H9 (cell line): ENCODE measurements at regions not wholly inside any gene's neighbourhood (a gene's known extent, or its start where the extent isn't known, plus 50 kb on each side); places are given as distances from the start of the nearest gene placed in this dataset.

Experiments
- DNase-seq: peaks from one replicate; pipeline ENCODE4 v3.0.0-alpha.2; 2017
- H2AFZ ChIP-seq: one replicate; pipeline ENCODE4 v1.6.1; 2013; ENCODE audit warnings: mild to moderate bottlenecking, low read length, control low read depth, moderate library complexity
- H2AK5ac ChIP-seq: 2 replicates; pipeline ENCODE4 v1.6.1; 2013; ENCODE audit warnings: low read length, control low read depth, mixed read lengths; ENCODE audit not compliant: insufficient read length
- H2BK120ac ChIP-seq: one replicate; pipeline ENCODE4 v1.6.1; 2013; ENCODE audit warnings: low read depth, mild to moderate bottlenecking, low read length, control low read depth, inconsistent platforms; ENCODE audit not compliant: poor library complexity, severe bottlenecking
- H2BK12ac ChIP-seq: 2 replicates; pipeline ENCODE4 v1.6.1; 2013; ENCODE audit warnings: low read length, control low read depth, mixed read lengths, low read depth; ENCODE audit not compliant: insufficient read length
- H2BK15ac ChIP-seq: 2 replicates; pipeline ENCODE4 v1.6.1; 2013; ENCODE audit warnings: low read depth, low read length, control low read depth
- H2BK20ac ChIP-seq: one replicate; pipeline ENCODE4 v1.6.1; 2013; ENCODE audit warnings: low read depth, mild to moderate bottlenecking, low read length, control low read depth, inconsistent platforms; ENCODE audit not compliant: poor library complexity, severe bottlenecking
- H2BK5ac ChIP-seq: 2 replicates; pipeline ENCODE4 v1.6.1; 2013; ENCODE audit warnings: low read length, control low read depth, mixed read lengths; ENCODE audit not compliant: insufficient read length
- H3K14ac ChIP-seq: 2 replicates; pipeline ENCODE4 v1.6.1; 2013; ENCODE audit warnings: low read length, control low read depth; ENCODE audit not compliant: insufficient read depth
- H3K18ac ChIP-seq: 2 replicates; pipeline ENCODE4 v1.6.1; 2013; ENCODE audit warnings: low read depth, mild to moderate bottlenecking, mixed read lengths, low read length, control low read depth; ENCODE audit not compliant: insufficient read length
- H3K23ac ChIP-seq: 2 replicates; pipeline ENCODE4 v1.6.1; 2013; ENCODE audit warnings: low read length, control low read depth, mixed read lengths, low read depth; ENCODE audit not compliant: insufficient read length
- H3K23me2 ChIP-seq: 2 replicates; pipeline ENCODE4 v1.6.1; 2013; ENCODE audit warnings: low read depth, mild to moderate bottlenecking, mixed read lengths, low read length, control low read depth; ENCODE audit not compliant: insufficient read length, poor library complexity, severe bottlenecking
- H3K27ac ChIP-seq: 2 replicates; pipeline ENCODE4 v1.5.1; 2013; ENCODE audit warnings: low read length, control low read depth, mixed read lengths, low read depth; ENCODE audit not compliant: insufficient read length
- H3K27me3 ChIP-seq: 2 replicates; pipeline ENCODE4 v1.6.1; 2013; ENCODE audit warnings: low read length, control low read depth, inconsistent platforms; ENCODE audit not compliant: insufficient read depth
- H3K4ac ChIP-seq: 2 replicates; pipeline ENCODE4 v1.6.1; 2013; ENCODE audit warnings: low read depth, mild to moderate bottlenecking, control low read depth, inconsistent platforms, low read length, moderate library complexity
- H3K4me1 ChIP-seq: 2 replicates; pipeline ENCODE4 v1.6.1; 2013; ENCODE audit warnings: low read length, control low read depth, inconsistent platforms; ENCODE audit not compliant: insufficient read depth
- H3K4me2 ChIP-seq: 2 replicates; pipeline ENCODE4 v1.6.1; 2013; ENCODE audit warnings: low read length, control low read depth, mixed read lengths; ENCODE audit not compliant: insufficient read length, insufficient read depth
- H3K56ac ChIP-seq: 2 replicates; pipeline ENCODE4 v1.6.1; 2013; ENCODE audit warnings: low read depth, mild to moderate bottlenecking, mixed read lengths, low read length, control low read depth; ENCODE audit not compliant: insufficient read length
- H3K79me1 ChIP-seq: 2 replicates; pipeline ENCODE4 v1.6.1; 2013; ENCODE audit warnings: low read depth, mild to moderate bottlenecking, moderate library complexity, low read length, control low read depth, inconsistent platforms; ENCODE audit not compliant: insufficient read depth, poor library complexity, severe bottlenecking
- H3K79me2 ChIP-seq: 2 replicates; pipeline ENCODE4 v1.6.1; 2013; ENCODE audit warnings: low read length, control low read depth, inconsistent platforms; ENCODE audit not compliant: insufficient read depth
- H3K9ac ChIP-seq: 2 replicates; pipeline ENCODE4 v1.6.1; 2013; ENCODE audit warnings: low read length, control low read depth, mixed read lengths; ENCODE audit not compliant: insufficient read length; ENCODE audit errors: extremely low read depth
- H3K9me3 ChIP-seq: one replicate; pipeline ENCODE4 v1.6.1; 2013; ENCODE audit warnings: low read depth, low read length, inconsistent platforms; ENCODE audit not compliant: control insufficient read depth
- H3T11ph ChIP-seq: one replicate; pipeline ENCODE4 v1.6.1; 2013; ENCODE audit warnings: mild to moderate bottlenecking, low read length, control low read depth, inconsistent platforms
- H4K20me1 ChIP-seq: one replicate; pipeline ENCODE4 v1.6.1; 2013; ENCODE audit not compliant: control insufficient read depth, insufficient read length, insufficient read depth
- H4K5ac ChIP-seq: 2 replicates; pipeline ENCODE4 v1.6.1; 2013; ENCODE audit warnings: low read depth, mild to moderate bottlenecking, mixed read lengths, low read length, control low read depth; ENCODE audit not compliant: insufficient read length
- H4K8ac ChIP-seq: replicated peaks from 2 replicates; pipeline ENCODE4 v1.6.1; 2013; ENCODE audit warnings: low read length, control low read depth, mixed read lengths, low read depth; ENCODE audit not compliant: insufficient read length
- H4K91ac ChIP-seq: 2 replicates; pipeline ENCODE4 v1.6.1; 2013; ENCODE audit warnings: low read depth, mild to moderate bottlenecking, moderate library complexity, mixed read lengths, low read length, control low read depth; ENCODE audit not compliant: insufficient read length
- H3K27ac Mint-ChIP-seq, 3 experiments: 2 replicates in 2 of 3; 3 replicates in 1 of 3; pipeline ENCODE4 v1.8.0; 2020 to 2021; ENCODE audit warnings: mixed read lengths in 3 of 3, mild to moderate bottlenecking in 1 of 3, moderate library complexity in 1 of 3
- H3K27me3 Mint-ChIP-seq: 2 replicates; pipeline ENCODE4 v1.8.0; 2021; ENCODE audit warnings: low read depth, mild to moderate bottlenecking, moderate library complexity, mixed read lengths
- H3K36me3 Mint-ChIP-seq, 3 experiments: 2 replicates in 2 of 3; 3 replicates in 1 of 3; pipeline ENCODE4 v1.8.0; 2020 to 2021; ENCODE audit warnings: low read depth in 3 of 3, mixed read lengths in 3 of 3; ENCODE audit not compliant: insufficient read depth in 1 of 3
- H3K4me1 Mint-ChIP-seq, 2 experiments: 2 replicates each; pipeline ENCODE4 v1.8.0; 2020; ENCODE audit warnings: mixed read lengths in 2 of 2
- H3K4me3 Mint-ChIP-seq, 2 experiments: 2 replicates in 1 of 2; 3 replicates in 1 of 2; pipeline ENCODE4 v1.8.0; 2020 to 2021; ENCODE audit warnings: mild to moderate bottlenecking in 2 of 2, mixed read lengths in 2 of 2, moderate library complexity in 1 of 2
- H3K9me3 Mint-ChIP-seq, 2 experiments: 2 replicates in 1 of 2; 3 replicates in 1 of 2; pipeline ENCODE4 v1.8.0; 2020; ENCODE audit warnings: mild to moderate bottlenecking in 2 of 2, mixed read lengths in 2 of 2, moderate library complexity in 1 of 2
- WGBS: extraction: QIAGEN DNeasy Blood & Tissue Kit; methylation state at CpG from one replicate; pipeline ENCODE4 v1.1.7; 2013; ENCODE audit warnings: missing lambda C conversion rate, low lambda C conversion rate, mixed read lengths; ENCODE audit not compliant: insufficient read length; ENCODE audit errors: extremely low coverage; 5-methylcytosine and 5-hydroxymethylcytosine counted together
- TF ChIP-seq, protein P1 (sequence below): fragments of 200-600 bp; sonication (generic); conservative IDR thresholded peaks from 3 replicates; pipeline ENCODE4 v1.8.0; 2021; ENCODE audit warnings: antibody characterized with exemption, mild to moderate bottlenecking

DNA sequence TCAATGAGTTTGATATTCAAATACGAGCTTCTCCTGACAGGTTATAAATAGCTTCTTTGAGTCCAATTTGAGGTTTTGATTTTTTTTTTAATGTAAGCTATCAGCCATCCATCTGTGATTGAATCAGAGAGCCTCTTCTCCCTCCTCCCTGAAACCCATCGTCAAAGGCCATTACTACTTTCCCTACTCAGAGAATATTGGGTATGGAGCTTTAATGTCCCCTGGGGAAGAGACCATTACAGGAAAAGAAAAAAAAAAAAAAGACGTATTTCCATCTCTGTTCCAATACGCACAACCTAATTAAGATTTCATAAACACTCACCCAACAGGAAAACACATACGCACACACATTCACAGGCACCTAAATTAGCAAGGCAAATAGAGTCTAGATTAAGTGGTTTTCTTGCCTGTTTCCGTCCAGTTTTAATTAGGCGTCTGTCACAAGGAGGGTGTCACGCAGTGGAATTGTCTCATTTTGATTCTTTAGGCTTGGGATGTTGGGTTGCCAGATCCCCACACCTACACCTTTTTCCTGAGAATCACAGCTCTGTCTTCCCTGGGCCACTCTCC, 194.3 kb upstream of the RPL38 start:
- Histone ChIP-seq H4K8ac (no peak overlapping the region), H3K9me3 (no peaks in the 10 kb centered on the region), H4K91ac (no peak overlapping the region), H3K23ac (no peak overlapping the region), H3T11ph (no peak overlapping the region), H3K4ac (no peak overlapping the region), H3K79me2 (no peaks in the 10 kb centered on the region), H3K27ac (no peak overlapping the region), H3K4me2 (no peak overlapping the region), H3K79me1 (no peaks in the 10 kb centered on the region), H3K4me1 (no peaks in the 10 kb centered on the region), H3K14ac (no peak overlapping the region), H3K18ac (no peak overlapping the region), H2BK20ac (no peak overlapping the region), H3K56ac (no peak overlapping the region), H2BK5ac (no peak overlapping the region), H2AFZ (no peak overlapping the region), H3K9ac (no peak overlapping the region), H2AK5ac (no peak overlapping the region), H3K27me3 (no peaks in the 10 kb centered on the region; the same call in 1 of the 2 replicates), H4K5ac (no peak overlapping the region), H2BK12ac (no peak overlapping the region), H4K20me1 (no peaks in the 10 kb centered on the region), H3K23me2 (no peaks in the 10 kb centered on the region), H2BK120ac (no peak overlapping the region), H2BK15ac (no peak overlapping the region)
- Mint-ChIP-seq H3K4me3 (no peak overlapping the region), H3K4me1 (peaks cover 19 to 48% of the 10 kb centered on the region in 2 experiments), H3K36me3 (no peaks in the 10 kb centered on the region; a peak in 1 of 7 replicates), H3K9me3 (no peaks in the 10 kb centered on the region), H3K27me3 (peaks cover 29% of the 10 kb centered on the region), H3K27ac (no peak overlapping the region)
- DNase-seq: no peak
- TF ChIP-seq, protein P1, sequence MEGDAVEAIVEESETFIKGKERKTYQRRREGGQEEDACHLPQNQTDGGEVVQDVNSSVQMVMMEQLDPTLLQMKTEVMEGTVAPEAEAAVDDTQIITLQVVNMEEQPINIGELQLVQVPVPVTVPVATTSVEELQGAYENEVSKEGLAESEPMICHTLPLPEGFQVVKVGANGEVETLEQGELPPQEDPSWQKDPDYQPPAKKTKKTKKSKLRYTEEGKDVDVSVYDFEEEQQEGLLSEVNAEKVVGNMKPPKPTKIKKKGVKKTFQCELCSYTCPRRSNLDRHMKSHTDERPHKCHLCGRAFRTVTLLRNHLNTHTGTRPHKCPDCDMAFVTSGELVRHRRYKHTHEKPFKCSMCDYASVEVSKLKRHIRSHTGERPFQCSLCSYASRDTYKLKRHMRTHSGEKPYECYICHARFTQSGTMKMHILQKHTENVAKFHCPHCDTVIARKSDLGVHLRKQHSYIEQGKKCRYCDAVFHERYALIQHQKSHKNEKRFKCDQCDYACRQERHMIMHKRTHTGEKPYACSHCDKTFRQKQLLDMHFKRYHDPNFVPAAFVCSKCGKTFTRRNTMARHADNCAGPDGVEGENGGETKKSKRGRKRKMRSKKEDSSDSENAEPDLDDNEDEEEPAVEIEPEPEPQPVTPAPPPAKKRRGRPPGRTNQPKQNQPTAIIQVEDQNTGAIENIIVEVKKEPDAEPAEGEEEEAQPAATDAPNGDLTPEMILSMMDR: no peak
- no CpG with 5 or more reads among the region's 8 CpGs for WGBS
